Anterior cingulate cortex (tissue), 58 donors: ENCODE measurements at regions not wholly inside any gene's neighbourhood (a gene's known extent, or its start where the extent isn't known, plus 50 kb on each side); places are given as distances from the start of the nearest gene placed in this dataset.
A peak's percentile ranks its signal among the peaks of the same experiment; 100 is the strongest.

Experiments used
- DNase-seq, 58 donors: peaks; one replicate each; lab custom pipeline; 2025; lab: John Stamatoyannopoulos, UW

- no peak for DNase-seq
Measured at GRCh38 chr9:89787595-89787994, 182.8 kb downstream of the GADD45G start.

DNA sequence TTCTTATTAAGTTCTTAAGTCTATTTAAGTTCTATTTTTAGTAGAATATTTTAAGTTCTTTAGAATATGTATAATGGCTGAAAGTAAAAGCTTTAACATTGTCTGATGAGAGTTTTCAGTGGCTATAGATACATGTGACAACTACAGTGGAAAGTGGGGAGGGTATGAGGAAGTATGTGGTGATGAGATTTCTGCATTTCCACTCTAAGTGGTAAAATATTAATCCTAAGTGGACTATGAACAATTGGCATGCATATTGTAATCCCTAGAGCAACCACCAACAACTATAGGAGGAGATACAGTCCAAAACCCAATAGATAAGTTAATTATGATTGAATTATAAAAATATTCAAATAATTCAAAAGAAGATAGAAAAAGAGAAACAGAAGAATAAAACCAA lies 183.6 kb downstream of the GADD45G start:
- DNase-seq = no peak

DNA sequence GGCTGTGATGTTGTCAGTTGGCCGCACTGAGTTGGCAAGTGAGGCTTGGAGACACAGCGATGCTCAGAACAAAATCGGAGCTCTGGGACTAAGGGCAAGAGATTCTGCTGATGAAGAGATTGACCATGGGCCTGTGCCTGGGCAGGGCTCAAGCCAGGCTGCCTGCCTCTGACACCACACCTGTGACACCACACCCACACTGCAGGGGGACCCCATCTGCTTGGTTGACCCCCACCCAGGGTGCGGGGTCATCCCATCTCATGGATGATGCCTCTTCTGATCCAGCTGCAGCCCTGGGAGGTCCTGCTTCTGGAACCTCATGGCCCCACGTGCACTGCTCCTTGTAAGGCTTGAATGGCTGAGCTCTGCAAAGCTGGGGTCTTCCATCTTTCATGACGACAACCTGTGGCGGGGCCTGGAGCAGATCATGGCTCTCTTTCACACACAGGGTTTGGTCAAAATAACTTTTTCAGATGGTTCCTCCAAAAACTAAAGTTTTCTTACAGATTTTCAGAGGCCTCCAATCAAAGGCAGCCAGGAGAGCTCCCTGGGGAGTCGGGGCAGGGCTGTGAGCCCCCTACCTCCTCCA lies 185.2 kb downstream of the GADD45G start:
- DNase-seq = no peak

DNA sequence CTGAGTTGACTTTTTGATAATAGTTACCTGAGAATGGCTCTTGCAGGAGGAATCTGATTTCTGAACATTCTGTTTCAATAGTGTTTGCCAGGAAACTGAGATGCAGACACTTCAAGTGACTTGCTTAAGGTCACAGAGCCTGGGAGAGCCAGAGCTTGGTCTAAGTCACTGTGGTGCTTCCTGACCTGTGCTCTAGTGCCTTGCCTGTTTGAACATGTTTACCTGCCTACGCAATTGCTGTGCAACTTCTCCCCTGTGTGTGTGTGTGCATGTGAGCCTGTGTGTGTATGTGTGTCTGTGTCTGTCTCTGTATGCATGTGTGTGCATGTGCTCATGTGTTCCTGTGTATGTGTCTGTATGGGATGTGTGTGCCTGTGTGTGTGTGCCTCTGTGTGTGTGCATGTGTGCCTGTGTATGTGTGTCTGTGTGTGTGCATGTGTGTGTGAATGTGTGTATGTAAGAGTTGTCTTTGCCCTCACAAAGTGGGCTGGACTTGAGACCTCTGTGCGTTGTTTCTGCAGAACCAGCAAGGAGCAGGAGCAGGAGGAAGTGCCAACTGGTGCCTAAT lies 185.8 kb downstream of the GADD45G start:
- no peak for DNase-seq

DNA sequence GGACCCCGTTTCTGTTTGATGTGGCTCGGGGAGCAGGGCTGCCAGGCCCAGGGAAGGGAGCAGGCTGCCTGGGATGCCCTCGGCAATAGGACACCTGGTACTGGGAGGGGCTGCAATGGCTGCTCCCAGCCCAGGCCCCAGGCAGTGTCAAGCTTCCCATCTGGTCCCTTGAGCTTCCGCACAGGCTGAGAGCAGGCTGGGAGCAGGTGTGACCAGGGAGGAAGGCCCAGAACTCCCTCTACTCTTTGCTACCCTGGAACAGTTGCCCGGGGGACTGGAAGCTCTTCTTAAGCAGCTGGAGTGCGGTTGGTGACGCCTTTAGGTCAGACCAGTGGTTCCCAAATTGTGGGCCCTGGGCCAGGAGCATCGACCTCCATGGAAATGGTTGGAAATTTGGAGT lies 186.9 kb downstream of the GADD45G start:
- DNase-seq = no peak

DNA sequence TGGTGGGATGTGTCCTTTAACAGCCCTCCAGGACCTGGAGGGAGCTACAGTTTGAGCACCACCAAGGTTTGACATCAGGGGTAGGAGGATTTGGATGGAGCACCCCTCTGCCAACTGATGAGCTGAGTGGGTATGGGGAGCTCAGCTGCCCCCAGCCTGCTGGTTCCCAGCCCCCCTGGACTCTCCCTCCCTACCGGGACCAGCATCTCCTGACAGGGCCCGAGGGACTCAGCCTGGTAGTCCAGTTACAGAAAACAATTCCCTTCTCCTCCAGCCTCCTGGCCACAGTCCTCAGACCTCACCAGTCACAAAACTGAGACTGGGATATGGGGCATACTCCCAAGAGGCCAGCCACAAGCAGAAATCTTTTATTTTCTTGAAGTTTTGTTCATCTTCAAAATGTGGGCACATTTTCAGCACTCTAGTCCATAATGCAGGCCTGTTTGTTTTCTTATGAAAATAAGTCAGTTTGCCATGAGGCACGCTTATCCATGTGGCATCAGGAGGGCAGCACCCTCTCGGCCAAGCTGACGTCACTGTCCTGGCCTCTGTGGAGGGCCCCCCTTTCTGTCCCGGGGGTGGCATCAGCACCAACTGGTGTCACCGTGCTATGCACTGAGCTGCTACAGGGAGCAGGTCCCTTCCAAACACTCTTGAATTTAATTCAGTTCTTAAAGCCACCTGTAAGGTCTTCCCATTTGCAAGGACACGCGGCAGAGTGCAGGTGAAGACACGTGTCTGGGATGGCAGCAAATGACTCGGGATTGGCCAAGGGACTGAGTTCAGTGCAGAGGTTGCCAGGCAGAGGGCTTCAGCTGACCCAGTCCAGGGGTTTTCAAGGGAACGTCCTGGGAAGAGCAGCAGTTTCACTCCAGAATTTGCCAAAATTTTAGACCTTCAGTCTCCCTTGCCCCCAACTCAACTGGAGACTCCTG lies 187.6 kb downstream of the GADD45G start:
- DNase-seq = no peak

DNA sequence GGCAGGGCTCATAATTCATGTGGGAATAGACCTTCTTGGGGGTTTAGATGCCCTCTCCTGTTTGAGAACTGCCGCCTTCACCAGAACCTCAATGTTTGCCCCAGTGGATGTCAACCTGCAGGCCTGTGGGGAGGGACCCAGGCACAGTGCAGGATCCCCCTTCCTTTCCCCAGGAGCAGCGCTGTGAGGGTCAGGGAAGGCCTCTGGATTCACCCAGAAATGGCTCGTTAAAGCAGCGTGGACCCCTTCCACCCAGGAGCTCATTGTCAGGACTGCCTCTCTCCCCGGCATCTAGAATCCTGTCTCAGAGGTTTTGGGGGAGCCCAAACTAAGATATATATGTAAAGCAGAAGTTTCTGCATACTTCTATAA lies 188.3 kb downstream of the GADD45G start:
- DNase-seq = no peak

- DNase-seq = no peak
Measured at GRCh38 chr9:89793551-89793950, 188.7 kb downstream of the GADD45G start.

- no peak for DNase-seq
Measured at GRCh38 chr9:89794918-89795317, 190.1 kb downstream of the GADD45G start.

GRCh38 chr9:89795538-89796195 lies 190.9 kb downstream of the GADD45G start:
- no peak for DNase-seq

- no peak for DNase-seq
Measured at GRCh38 chr9:89796606-89797005, 191.8 kb downstream of the GADD45G start.

- no peak for DNase-seq
Measured at GRCh38 chr9:89797255-89797654, 192.4 kb downstream of the GADD45G start.

DNA sequence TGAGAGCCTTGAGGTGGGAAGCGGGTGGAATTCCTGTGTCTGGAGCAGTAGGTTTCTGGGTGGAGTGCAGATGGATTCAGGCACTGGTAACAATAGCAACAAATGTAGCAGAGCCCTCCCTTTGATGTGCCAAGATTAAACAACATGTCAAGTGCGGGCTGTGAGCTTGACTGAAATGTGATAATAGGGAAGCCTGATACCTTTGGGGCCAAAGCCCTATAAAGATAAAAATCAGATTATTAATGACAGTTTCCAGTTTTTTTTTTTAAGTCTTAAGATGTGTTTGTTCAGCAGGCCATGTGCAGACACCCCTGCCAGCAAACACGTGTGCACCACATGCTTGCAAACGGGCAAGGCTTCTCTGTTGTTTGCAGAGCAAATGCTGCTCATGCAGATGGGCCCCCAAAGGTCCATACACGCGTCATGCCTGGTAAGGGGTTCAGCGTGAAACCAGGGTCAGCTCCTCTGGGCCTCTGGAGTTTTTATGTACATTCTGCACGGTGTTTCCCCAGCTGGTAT lies 193.2 kb downstream of the GADD45G start:
- DNase-seq = no peak

- DNase-seq = peak in 1 of 58 donors; percentile 5
Measured at GRCh38 chr9:89798547-89799120, 193.8 kb downstream of the GADD45G start.

GRCh38 chr9:89799221-89799620 lies 194.4 kb downstream of the GADD45G start:
- no peak for DNase-seq

GRCh38 chr9:89799766-89800165 lies 195.0 kb downstream of the GADD45G start:
- no peak for DNase-seq

- no peak for DNase-seq
Measured at GRCh38 chr9:89801341-89801740, 196.5 kb downstream of the GADD45G start.

GRCh38 chr9:89801742-89802670 lies 197.2 kb downstream of the GADD45G start:
- DNase-seq = peak in 5 of 58 donors; percentile 8 to 31 (median 13)

- peak in 37 of 58 donors; percentile 9 to 85 (median 45) for DNase-seq
Measured at GRCh38 chr9:89802781-89803355, 198.1 kb downstream of the GADD45G start.
